B cell (primary cell): ENCODE measurements at regions not wholly inside any gene's neighbourhood (a gene's known extent, or its start where the extent isn't known, plus 50 kb on each side); places are given as distances from the start of the nearest gene placed in this dataset.

Experiments used
- ATAC-seq: fragments of 200-7000 bp; cut with Tn5 transposase; one replicate; pipeline ENCODE4 v1.10.0; 2021; ENCODE audit warnings: low read depth, mild to moderate bottlenecking, moderate number of reproducible peaks, moderate library complexity
- CTCF ChIA-PET: fragments of 350-600 bp; sonication (Branson Sonifier 250); formaldehyde crosslinking; loops from one replicate; lab custom pipeline; 2021; ENCODE audit warnings: antibody characterized with exemption, inconsistent platforms; lab: Charles Lee
- POLR2A ChIA-PET: fragments of 350-600 bp; sonication (Branson Sonifier 250); formaldehyde crosslinking; loops from one replicate; lab custom pipeline; 2021; ENCODE audit warnings: antibody characterized with exemption; lab: Charles Lee
- DNase-seq: peaks from one replicate; pipeline ENCODE4 v3.0.0; 2013
- H2AFZ ChIP-seq: 2 replicates; pipeline ENCODE4 v1.6.1; 2012; ENCODE audit warnings: mild to moderate bottlenecking, low read depth, low read length; ENCODE audit not compliant: insufficient read depth, poor library complexity, severe bottlenecking
- H3K27ac ChIP-seq, 2 donors: 1 replicate in 1 of 2; 2 replicates in 1 of 2; pipeline ENCODE4 v1.5.1; 2012 to 2013; ENCODE audit warnings: low read length in 2 of 2, mild to moderate bottlenecking in 2 of 2, moderate library complexity in 1 of 2
- H3K27me3 ChIP-seq, 4 experiments: fragments of 200-600 bp in 1 of 4; sonication (generic) in 1 of 4; replicated peaks in 1 of 4; 1 replicate in 2 of 4; 2 replicates in 2 of 4; pipeline versions ENCODE4 v1.6.1 to v1.7.0; 2013 to 2016; ENCODE audit warnings: low read length in 3 of 4, mild to moderate bottlenecking in 2 of 4, mixed read lengths in 1 of 4, moderate library complexity in 1 of 4; ENCODE audit not compliant: insufficient read depth in 4 of 4, control insufficient read depth in 3 of 4; ENCODE audit errors: control extremely low read depth in 1 of 4
- H3K36me3 ChIP-seq, 2 experiments: replicated peaks in 1 of 2; 1 replicate in 1 of 2; 2 replicates in 1 of 2; pipeline versions ENCODE4 v1.6.1 to v1.7.1; 2013; ENCODE audit warnings: low read length in 1 of 2; ENCODE audit not compliant: insufficient read depth in 2 of 2, control insufficient read depth in 1 of 2; ENCODE audit errors: control extremely low read depth in 1 of 2, extremely low read depth in 1 of 2
- H3K4me1 ChIP-seq, 2 donors: fragments of 200-600 bp in 1 of 2; sonication (generic) in 1 of 2; 1 replicate in 1 of 2; 2 replicates in 1 of 2; pipeline versions ENCODE4 v1.5.1 to v1.6.1; 2013 to 2017; ENCODE audit warnings: low read length in 2 of 2; ENCODE audit not compliant: control insufficient read depth in 2 of 2, insufficient read depth in 2 of 2
- H3K4me2 ChIP-seq: replicated peaks from 2 replicates; pipeline ENCODE3; 2012; ENCODE audit warnings: mild to moderate bottlenecking, low read depth, low read length; ENCODE audit not compliant: poor library complexity, severe bottlenecking
- H3K4me3 ChIP-seq, 5 experiments: fragments of 200-600 bp in 1 of 5; sonication (generic) in 1 of 5; 1 replicate in 3 of 5; 2 replicates in 2 of 5; pipeline versions ENCODE4 v1.5.1 to v1.7.0; 2011 to 2016; ENCODE audit warnings: low read length in 4 of 5, mild to moderate bottlenecking in 4 of 5, low read depth in 2 of 5, control low read depth in 1 of 5, moderate library complexity in 1 of 5; ENCODE audit not compliant: insufficient read depth in 1 of 5; ENCODE audit errors: control extremely low read depth in 1 of 5, extremely low read depth in 1 of 5
- H3K79me2 ChIP-seq: fragments of 200-600 bp; sonication (generic); one replicate; pipeline ENCODE4 v1.6.0; 2016; ENCODE audit warnings: low read length; ENCODE audit not compliant: control insufficient read depth, insufficient read depth
- H3K9ac ChIP-seq: fragments of 200-600 bp; sonication (generic); 2 replicates; pipeline ENCODE4 v1.6.1; 2017; ENCODE audit warnings: mild to moderate bottlenecking, low read length, moderate library complexity
- H3K9me3 ChIP-seq, 3 donors: one replicate each; pipeline versions ENCODE4 v1.6.1 to v1.7.1; 2013; ENCODE audit warnings: low read length in 2 of 3; ENCODE audit not compliant: control insufficient read depth in 2 of 3, insufficient read depth in 1 of 3; ENCODE audit errors: control extremely low read depth in 1 of 3
- H4K20me1 ChIP-seq: 2 replicates; pipeline ENCODE4 v1.6.0; 2012; ENCODE audit warnings: mild to moderate bottlenecking, low read length; ENCODE audit not compliant: insufficient read depth, control insufficient read depth, poor library complexity, severe bottlenecking
- H3K27ac Mint-ChIP-seq: one replicate; pipeline ENCODE4 v1.8.0; 2021; ENCODE audit warnings: mixed read lengths
- H3K27me3 Mint-ChIP-seq: one replicate; pipeline ENCODE4 v1.8.0; 2021; ENCODE audit warnings: mixed read lengths
- H3K4me1 Mint-ChIP-seq: one replicate; pipeline ENCODE4 v1.8.0; 2021; ENCODE audit warnings: mixed read lengths
- H3K4me3 Mint-ChIP-seq: one replicate; pipeline ENCODE4 v1.8.0; 2021; ENCODE audit warnings: mixed read lengths
- H3K9me3 Mint-ChIP-seq: one replicate; pipeline ENCODE4 v1.8.0; 2022; ENCODE audit warnings: mixed read lengths; ENCODE audit not compliant: insufficient read depth
- EZH2 ChIP-seq: IDR thresholded peaks from 2 replicates; pipeline ENCODE4 v1.6.1; 2012; ENCODE audit warnings: borderline replicate concordance, low read depth, mild to moderate bottlenecking, moderate library complexity, low read length; ENCODE audit not compliant: insufficient read depth, poor library complexity, severe bottlenecking
- WGBS: methylation state at CpG from one replicate; pipeline ENCODE4 v1.1.5; 2013; ENCODE audit warnings: missing lambda C conversion rate; ENCODE audit not compliant: insufficient coverage; 5-methylcytosine and 5-hydroxymethylcytosine counted together
- intact Hi-C: fragments of 100-400 bp; cut with micrococcal nuclease; formaldehyde crosslinking; loops from one replicate; pipeline ENCODE4 v1.10.0; 2022
- TF ChIP-seq, protein P1 (sequence below): fragments of 200-600 bp; IDR thresholded peaks from one replicate; pipeline ENCODE4 v1.8.0; 2022; ENCODE audit warnings: antibody characterized with exemption, mild to moderate bottlenecking

DNA sequence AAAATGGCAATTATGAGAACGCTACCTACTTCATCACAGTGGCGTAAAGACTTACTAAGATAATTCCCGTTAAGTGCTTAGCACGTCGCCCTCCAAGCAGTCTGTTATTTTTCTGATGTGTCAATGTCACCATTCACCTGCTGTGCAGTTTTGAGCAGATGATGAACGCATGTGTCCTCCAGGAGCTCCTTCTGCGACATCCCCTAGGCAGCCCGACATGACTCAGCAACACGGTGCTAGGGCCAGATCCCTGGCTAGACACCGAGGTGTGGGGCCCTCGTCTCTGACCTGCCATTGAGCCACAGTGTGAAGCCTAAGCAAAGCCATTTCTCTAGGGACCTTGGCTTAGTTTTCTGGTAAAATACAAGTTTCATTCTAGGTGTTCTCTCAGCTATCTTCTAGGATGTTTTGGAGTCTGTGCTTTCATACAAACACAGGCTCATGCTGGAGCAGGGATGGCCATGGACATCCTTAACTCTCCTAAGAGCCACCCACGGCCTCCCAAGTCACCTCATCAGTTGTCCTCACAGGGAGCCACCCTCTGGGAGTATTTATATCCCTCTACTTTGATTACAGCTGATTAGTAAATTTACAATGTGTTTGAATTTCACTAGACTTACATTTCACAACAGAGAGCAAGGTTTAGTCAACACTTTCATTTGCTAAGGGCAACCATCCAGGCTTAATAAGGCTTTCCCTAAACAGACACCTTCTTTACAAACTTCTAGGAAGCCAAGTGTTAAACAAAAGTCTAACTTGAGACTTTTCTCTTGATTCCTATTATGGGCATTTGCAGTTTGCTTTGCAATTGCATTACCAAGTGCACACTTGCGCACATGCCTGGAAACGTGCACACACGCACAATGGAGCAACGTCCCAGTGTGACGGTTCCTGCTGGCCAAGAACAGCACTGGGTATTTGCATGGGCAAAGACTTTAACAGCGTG, 376.8 kb upstream of the ID2 start:
- H3K4me2 ChIP-seq: no peak overlapping the region
- TF ChIP-seq, protein P1, sequence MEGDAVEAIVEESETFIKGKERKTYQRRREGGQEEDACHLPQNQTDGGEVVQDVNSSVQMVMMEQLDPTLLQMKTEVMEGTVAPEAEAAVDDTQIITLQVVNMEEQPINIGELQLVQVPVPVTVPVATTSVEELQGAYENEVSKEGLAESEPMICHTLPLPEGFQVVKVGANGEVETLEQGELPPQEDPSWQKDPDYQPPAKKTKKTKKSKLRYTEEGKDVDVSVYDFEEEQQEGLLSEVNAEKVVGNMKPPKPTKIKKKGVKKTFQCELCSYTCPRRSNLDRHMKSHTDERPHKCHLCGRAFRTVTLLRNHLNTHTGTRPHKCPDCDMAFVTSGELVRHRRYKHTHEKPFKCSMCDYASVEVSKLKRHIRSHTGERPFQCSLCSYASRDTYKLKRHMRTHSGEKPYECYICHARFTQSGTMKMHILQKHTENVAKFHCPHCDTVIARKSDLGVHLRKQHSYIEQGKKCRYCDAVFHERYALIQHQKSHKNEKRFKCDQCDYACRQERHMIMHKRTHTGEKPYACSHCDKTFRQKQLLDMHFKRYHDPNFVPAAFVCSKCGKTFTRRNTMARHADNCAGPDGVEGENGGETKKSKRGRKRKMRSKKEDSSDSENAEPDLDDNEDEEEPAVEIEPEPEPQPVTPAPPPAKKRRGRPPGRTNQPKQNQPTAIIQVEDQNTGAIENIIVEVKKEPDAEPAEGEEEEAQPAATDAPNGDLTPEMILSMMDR: no peak
- no peak for TF ChIP-seq EZH2
- ATAC-seq (no peak), DNase-seq (no peak)
- Mint-ChIP-seq H3K9me3 (peaks cover 3% of the 10 kb centered on the region), H3K27me3 (peaks cover 84% of the 10 kb centered on the region), H3K4me3 (no peak overlapping the region), H3K4me1 (peaks cover 29% of the 10 kb centered on the region), H3K27ac (no peak overlapping the region)
- intact Hi-C loops: loop anchor here (5.0 to 10.0 kb wide), 2 partner anchors 172 to 380 kb away; partner anchors contain the start of gene ID2
- H3K4me1 ChIP-seq: peaks cover 31 to 41% of the 10 kb centered on the region in 2 donors
- ChIA-PET CTCF (no interaction called here), POLR2A (no interaction called here)
- peaks cover 0 to 33% (median 8%) of the 10 kb centered on the region in 3 donors for H3K9me3 ChIP-seq
- no peaks in the 10 kb centered on the region for H3K79me2 ChIP-seq
- no peak overlapping the region for H3K9ac ChIP-seq
- H3K4me3 ChIP-seq: no peak overlapping the region
- H3K27me3 ChIP-seq: peaks cover 0 to 84% (median 62%) of the 10 kb centered on the region in 4 experiments
- H2AFZ ChIP-seq: no peak overlapping the region
- WGBS: 86% methylated on average over 17 of the region's 18 CpGs
- H3K36me3 ChIP-seq: no peaks in the 10 kb centered on the region
- no peak overlapping the region for H3K27ac ChIP-seq
- no peaks in the 10 kb centered on the region for H4K20me1 ChIP-seq
